NCI-H1436 treated with DMSO at 0.1 percent for 48 hours (cell line): ENCODE measurements at regions not wholly inside any gene's neighbourhood (a gene's known extent, or its start where the extent isn't known, plus 50 kb on each side); places are given as distances from the start of the nearest gene placed in this dataset.

ENCODE experiments used
- DNase-seq: peaks from one replicate; lab custom pipeline; 2025; lab: John Stamatoyannopoulos, UW

DNA sequence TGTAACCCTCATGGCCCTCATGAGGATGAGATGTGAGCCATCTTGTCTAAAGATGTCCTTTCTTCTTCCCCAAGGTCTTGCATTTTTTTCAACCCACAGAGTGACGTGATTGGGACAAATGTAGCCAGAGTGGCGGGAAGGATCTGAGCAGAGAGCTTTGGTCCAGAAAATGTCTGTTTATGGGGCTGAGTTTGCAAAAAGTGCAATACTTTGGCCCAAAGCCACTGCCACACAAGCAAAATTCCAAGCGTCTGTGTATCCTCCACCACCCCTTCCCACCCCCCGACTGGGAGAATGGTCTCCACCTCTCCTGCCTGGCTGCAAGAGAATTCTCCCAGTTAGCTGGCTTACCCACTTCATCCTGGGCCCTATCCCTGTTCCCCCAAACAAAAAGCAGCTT lies 246.9 kb upstream of the LRIG1 start:
- no peak for DNase-seq

DNA sequence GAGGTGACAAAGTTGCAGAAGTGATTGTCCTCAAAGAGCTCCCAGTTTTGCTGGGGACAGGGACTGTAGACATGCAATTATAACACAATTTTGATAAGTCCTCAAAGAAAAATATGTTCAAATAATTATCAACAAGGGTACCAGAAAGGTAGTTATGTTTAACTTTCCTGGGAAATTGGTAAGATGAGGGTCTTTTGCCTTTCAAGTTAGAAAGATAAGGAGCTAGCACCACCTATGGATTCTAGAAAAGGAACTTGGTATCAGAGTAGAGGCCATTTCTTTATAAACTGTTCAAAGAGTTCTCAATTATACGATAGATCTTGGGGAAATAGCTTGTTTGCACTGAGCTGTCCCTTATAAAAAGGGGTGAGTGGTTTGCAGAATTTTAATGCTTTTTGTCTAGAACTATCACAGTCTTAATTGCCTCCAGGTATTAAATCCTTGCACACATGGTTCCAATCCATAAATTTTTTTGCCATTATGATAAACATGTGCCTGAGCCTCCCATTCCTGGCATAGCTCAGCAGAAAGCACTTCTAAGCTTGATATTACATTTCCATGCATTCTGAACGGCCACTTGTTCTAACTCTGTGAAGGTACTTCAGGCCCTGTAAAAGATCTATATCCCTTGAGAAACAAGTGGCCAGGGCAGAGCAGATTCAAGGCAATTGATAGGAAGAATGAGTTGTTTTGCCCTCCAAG lies 247.5 kb upstream of the LRIG1 start:
- DNase-seq, result no peak

DNA sequence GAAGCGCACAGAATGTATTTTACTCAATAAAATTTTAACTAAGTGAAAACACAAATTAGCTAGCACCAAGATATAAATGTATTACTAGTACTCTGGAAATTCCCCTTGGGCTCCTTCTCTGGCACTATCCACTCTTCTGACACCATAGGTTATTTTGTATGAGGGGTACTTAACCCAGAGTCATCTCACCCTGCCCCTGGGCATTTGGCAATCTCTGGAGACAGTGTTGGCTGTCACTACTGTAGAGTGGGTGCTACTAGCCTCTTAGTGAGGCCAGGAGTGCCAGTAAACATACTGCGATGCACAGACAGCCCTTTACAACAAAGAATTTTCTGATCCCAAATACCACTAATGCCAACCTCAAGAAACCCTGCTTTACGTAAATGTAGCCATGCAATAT lies 246.3 kb upstream of the KBTBD8 start:
- no peak for DNase-seq

DNA sequence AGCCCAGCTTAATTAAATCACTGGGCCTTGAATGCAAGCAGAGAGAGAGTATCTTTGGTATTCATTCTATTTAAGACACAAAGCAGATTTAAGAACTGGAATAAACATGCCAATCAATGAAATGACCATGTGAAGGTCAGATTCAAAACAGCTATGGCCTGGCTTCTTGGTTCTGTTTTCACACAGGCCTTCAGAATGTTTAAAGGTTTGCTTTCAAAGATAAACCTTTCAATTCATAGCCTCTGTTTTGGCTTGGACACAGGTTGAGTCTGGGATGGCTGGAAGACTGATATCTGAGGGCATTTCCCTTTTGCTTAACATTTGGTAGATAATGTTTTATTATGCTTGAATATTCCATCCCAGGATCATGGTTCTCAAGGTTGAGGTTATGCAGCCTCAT lies 244.4 kb upstream of the KBTBD8 start:
- no peak for DNase-seq

DNA sequence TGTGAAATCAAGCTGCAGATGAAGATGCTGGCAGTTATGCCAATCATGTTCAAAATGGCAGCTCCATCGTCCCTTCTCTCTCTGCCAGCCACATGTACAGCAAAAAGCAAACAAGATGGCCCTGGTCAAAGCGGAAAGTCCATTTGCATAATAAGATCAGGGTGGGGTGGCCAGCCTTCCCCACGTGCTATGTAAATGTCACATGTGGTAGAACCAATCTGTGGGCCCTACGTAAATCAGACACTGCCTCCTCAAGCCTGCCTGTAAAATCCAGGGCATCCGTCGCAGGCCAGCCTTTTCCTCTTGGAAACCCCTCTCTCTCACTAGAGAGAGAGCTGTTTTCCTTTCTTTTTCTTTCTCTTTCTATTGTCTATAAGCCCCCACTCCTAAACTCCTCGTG lies 243.5 kb upstream of the KBTBD8 start:
- DNase-seq, result no peak

DNA sequence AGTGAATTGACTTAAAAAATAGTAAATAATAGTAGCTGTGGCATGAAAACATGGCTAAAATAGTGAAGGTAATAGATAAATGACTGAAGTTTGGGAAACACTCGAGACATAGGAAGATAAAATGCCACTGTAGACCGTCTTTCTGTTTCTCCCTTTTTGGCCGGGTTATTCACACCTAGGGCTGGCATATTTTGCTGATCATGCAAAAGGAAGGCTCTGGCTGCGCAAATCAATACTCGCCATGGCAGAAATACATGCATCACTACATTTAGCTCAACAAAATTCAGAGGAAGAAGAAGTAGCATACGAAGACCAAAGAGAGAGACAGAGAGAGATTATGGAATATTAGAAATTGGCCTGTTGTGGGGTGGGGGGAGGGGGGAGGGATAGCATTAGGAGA lies 242.2 kb upstream of the KBTBD8 start:
- DNase-seq, result no peak

DNA sequence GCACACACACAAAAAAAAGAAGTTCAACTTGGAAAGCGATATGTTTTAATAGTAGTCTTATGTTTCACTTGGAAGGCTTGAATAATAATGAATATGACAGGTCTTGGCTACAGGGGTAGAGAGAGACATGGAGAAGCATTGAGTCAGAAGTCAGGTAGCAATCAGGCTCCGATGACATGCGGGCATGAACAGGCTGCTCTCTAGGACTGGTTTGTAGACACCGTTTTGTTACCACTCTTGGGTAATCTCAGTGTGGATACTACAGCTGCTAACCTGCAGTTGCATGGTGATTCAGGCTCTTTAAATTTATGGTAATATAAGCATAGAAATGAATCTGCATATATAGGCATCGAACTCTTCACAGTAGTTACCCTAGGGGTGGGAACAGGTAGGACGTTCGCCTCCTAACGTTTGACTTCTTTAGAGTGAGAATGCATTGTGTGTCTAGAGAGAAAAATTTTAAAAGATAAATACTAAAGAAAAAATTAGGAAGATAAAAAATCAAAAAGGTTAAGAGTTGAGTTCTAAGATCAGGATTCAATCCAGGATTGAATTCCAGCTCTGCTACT lies 241.6 kb upstream of the KBTBD8 start:
- no peak for DNase-seq

DNA sequence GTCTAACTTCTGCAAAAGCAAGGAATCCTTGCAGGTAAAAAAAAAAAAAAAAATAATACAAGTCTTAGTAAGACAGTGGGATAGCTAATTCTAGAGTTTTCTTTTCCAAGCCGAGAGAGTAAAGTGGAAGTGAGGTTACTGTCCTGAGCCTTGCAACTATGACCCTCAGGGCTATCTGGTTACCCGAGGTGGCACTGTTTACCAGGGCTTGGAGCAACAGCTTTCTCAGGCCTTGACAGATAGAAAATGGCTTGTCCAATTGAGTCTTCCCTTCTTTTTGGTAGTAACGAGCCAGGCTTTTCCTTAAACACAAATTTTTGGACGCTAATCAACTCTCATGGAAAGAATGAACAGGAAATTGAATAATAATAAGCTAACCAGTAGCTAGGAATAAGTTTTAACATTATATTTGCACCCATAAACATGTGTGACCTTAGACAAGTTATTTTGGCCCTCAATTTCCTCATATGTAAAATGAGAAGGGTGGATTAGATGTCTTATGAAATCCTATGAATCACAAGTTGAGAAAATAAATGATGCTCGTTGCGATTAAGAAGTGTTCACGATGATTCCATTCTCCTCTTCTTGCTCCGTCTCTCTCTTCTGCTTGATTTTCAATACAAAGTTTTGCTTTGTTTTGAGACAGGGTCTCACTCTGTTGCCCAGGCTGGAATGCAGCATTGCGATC lies 236.9 kb upstream of the KBTBD8 start:
- DNase-seq, result no peak

DNA sequence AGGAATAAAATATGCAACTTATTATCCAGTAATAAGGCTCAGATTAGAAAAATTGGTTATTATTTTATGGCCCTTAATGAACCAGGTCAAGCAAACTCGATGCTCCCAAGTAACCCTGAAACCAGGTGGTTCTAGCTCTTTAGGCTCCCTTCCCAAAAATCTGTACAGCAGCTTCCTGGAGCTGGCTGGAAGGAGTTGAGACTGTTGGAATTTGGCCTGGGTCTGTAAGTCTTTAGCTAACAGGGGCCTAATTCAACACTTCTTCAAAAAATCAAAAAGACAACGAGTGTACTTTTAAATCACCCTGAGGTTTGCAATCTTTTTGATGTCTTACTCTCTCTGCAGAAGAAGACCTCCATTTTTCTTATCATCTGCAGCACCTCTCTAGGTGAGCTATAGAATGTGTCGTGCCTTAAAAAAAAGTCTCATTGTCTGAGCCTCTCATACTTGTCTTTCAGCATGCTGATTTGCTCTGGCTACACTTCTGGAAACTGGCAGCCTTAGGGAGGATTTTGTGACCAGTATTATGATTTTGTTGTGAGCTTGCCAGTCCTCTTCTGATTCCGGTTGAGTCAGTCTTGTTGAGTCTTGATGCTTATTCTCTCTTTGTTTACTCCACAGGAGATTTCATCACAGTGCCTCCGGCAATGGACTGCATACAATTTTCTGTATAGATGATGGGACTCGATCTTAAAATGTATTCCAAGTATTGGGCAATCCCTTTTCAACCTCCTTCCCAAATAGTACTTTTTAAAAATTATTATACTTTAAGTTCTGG lies 235.0 kb upstream of the KBTBD8 start:
- DNase-seq, result no peak

DNA sequence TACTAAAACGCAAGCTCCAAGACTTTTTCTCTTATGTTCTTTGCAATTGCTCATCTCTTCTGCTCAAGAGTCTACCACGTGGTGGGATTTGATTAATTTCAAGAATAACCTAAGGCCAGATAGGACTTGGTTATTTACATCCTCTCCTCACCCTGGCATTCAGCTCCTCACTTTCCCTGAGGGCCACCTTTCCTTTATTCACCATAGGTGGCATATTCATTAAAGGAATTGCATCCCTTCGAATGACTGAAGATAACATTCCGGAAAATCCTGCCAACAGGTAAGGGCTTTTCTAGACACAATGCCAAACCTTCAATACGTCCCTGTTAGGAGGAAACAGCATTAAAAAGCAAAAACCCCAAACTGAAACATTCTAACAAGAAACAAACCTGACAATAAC lies 220.0 kb upstream of the KBTBD8 start:
- no peak for DNase-seq

DNA sequence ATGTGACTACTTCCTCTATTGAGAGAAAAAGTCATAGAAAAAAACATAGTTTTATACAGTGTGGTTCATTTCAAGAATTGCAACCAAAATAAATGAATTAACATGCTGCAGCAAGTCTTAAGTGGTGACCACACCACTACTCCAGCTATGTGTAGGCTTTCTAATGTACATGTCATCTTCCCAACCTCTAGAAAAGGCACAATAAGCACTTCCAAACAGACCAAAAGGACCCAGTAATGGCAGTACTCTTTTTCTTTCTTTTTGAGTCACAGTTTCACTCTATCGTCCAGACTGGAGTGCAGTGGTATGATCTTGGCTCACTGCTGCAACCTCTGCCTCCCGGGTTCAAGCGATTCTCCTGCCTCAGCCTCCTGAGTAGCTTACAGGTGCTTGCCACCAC lies 219.3 kb upstream of the KBTBD8 start:
- DNase-seq, result no peak

DNA sequence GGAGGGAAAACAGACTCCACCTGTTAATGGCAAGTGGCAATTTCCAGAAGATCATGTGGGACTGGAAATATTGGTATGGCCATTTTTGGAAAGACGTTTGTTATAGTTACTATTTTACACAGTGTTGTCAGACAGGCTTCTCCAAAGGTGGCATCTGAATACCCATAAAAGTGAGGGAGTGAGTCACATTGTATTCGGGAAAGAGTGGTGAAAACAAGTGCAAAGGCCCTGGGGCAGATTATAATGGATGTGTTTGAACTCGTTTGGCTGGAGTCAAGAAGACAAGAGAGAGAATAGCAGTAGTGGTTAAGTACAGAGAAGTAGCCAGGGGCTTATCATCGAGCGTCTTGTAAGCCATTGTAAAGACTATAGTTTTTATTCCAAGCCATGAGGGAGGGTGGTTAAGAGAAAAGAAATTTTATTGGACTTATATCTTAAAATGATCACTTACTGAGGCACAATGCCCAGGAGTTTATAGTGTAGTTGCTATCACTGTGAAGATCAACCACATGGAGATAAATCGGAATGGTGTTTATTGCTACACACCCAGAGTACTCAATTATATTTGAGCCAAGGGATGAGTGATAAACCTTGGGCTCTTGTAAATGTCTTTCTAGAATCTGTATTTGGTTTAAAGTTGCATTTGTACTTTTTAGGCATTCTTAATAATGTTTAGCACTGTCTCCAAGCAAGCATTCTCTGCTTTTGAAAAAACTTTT lies 212.8 kb upstream of the KBTBD8 start:
- no peak for DNase-seq

DNA sequence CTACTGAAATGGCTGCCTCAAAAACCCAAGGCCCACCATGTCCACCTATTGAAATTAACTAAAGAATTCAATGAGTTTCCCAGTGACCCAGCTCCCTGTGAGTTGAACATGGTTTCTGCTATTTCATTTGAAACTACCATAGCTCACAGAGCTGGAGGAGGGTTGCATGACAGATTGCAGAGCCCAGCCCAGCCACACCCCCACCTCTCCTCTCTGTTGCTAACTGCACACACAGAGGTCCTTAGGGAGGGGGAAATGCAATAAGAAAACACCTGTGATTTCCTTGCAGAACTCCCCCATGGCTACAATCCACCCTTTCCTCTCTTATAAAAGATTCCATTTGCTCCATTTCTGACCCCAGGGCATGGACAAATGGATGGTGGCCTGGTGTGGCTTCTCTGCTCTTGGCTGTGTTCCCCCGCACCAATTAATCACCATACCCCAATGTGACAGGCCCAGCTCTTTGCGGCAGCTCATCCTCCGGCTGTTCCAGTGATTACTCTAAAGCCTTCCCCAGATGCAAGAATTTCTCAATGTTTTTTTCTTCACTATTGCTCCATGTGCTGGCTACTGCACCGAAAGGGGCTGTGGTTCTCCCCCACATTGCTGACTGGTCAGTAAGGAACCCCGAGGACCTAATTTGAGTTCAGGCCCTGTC lies 208.4 kb upstream of the KBTBD8 start:
- no peak for DNase-seq

DNA sequence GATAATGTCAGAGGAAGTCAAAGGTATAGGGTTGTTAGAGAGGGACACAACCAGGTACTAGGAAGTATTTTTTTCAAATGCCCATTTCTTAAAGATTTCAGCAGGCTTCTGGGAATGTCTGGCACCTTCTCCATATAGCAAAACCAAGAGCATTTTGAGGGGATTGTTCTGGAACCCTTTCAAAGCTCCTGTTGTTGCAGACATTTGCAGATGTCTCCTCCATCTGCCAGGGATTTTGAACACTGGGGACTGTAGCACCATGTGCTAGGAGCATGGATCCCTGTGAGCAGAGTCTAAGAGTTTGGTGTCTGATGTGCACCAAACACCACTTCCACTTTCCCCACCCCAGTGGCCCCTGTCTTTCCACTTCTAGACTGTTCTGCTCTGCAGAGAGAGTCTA lies 206.0 kb upstream of the KBTBD8 start:
- no peak for DNase-seq

DNA sequence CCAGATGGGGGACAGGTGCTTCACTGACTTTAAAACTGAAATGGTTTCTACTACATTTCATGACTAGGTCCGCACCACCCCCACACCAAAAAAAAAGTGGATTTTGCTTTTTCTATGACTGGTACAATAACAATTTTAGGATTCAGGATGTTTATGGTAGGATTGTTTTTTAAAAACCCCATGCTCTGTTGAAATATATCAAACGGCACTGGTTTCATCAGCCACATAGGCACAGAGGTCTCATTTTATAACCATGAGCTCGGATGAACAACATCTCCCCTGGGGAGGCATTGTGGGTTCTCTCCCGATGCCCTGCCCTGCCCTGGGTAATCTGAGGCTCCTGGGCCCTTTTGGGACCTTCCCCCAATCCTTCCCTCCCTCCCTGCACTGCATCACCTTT lies 202.7 kb upstream of the KBTBD8 start:
- DNase-seq, result no peak

DNA sequence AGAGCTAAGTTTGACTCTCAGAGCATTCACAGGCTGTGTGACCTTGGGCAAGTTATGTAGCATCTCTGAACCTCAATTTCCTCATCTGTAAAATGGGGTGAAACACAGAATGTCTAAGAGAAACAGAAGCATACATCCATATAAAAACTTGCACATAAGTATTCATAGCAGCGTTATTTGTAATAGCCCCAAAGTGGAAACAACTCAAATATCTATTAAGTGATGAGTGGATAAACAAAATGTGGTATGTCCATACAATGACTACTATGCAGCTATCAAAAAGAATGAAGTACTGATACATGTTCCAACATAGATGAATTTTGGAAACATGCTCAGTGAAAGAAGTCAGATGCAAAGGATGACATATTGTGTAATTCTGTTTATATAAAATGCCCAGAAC lies 201.8 kb upstream of the KBTBD8 start:
- no peak for DNase-seq

DNA sequence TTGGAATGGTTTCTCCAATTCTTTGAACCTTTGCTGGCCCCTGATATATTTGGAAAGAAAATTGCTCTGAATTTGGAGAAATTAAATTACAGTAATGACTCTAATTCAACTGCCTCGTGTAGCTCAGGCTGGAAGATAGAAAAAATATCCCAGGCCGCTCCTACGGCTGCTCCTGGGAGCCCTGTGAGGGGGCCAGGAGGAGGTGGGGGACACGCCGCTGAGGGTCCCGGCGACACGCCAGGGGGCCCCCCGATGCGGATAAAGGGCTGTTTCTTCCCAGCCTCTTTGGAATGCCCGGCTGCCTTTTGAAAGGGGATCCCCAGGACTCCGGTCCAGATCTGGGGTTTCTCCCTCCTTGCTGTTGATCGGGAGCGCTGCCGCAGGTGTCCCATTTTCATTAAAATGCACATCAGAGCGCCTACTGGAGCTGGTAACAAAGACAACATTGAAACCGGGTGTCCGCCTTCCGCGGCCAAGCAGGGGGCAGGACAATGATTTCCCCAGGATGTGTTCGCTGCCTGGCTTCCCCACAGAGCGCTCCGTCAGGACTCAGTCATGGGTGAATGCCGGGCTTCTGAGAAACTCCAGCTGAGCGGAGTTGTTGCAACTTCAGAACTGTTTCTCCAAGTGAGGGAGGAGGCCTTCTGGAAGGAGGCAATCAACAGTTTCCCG lies 200.1 kb upstream of the KBTBD8 start:
- DNase-seq, result no peak

DNA sequence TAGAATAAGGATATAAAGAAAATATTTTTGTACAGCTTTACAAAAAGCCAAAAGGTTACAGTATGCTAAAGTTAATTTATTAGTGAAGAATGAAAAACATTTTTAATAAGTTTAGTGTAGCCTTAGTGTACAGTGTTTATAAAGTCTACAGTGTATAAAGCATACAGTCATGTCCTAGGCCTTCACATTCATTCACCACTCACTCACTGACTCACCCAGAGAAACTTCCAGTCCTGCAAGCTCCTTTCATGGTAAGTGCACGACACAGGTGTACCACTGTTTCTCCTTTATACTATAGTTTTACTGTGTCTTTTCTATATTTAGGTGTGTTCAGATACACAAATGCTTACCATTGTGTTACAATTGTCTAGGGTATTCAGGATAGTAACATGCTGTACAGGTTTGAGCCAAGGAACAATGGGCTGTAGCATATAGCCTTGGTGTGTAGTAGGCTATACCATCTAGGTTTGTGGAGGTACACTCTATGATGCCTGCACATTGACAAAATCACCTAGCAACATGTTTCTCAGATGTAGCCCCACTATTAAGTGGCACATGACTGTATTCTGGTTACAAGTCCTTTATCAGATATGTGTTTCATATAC lies 197.1 kb upstream of the KBTBD8 start:
- no peak for DNase-seq

DNA sequence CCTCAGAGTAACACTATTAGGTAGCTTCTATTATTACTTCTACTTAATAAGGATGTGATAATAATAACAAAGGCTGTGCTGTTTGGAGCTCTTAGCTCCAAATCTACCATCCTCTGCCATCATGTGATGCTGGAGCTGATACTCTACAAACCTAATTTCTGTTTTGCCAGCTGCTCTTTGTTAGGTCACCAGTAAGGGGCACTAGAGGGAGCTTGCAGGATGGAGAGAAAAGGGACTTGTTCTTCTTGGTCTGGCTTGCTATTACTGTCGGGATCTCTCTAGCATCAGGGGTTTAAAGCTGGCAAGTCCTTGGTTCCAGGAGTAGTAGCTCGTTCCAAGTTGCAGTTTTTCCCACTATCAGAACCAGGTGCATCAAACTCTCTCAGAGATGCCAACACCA lies 194.9 kb upstream of the KBTBD8 start:
- DNase-seq, result no peak
